WTC11 (cell line): ENCODE measurements at regions not wholly inside any gene's neighbourhood (a gene's known extent, or its start where the extent isn't known, plus 50 kb on each side); places are given as distances from the start of the nearest gene placed in this dataset.

ENCODE experiments used
- ATAC-seq: fragments of 200-7000 bp; cut with Tn5 transposase; 2 replicates; pipeline ENCODE4 v1.10.0; 2021; ENCODE audit warnings: mild to moderate bottlenecking, moderate library complexity
- CTCF ChIA-PET: fragments of 300-600 bp; sonication (Branson Sonifier 250); formaldehyde crosslinking; loops from one replicate; lab custom pipeline; 2021; ENCODE audit warnings: antibody characterized with exemption; lab: Charles Lee
- POLR2A ChIA-PET: fragments of 350-600 bp; sonication (Branson Sonifier 250); formaldehyde crosslinking; loops from one replicate; lab custom pipeline; 2021; ENCODE audit warnings: antibody characterized with exemption; lab: Charles Lee
- DNase-seq: peaks from one replicate; pipeline ENCODE4 v3.0.0; 2021; ENCODE audit warnings: low spot score
- H3K27ac Mint-ChIP-seq: 2 replicates; pipeline ENCODE4 v1.8.0; 2021; ENCODE audit warnings: mixed read lengths
- H3K27me3 Mint-ChIP-seq: 2 replicates; pipeline ENCODE4 v1.8.0; 2021; ENCODE audit warnings: low read depth, mild to moderate bottlenecking, moderate library complexity, mixed read lengths
- H3K36me3 Mint-ChIP-seq: 2 replicates; pipeline ENCODE4 v1.8.0; 2021; ENCODE audit warnings: mixed read lengths
- H3K4me1 Mint-ChIP-seq: 2 replicates; pipeline ENCODE4 v1.8.0; 2022; ENCODE audit warnings: mixed read lengths
- H3K4me3 Mint-ChIP-seq: 2 replicates; pipeline ENCODE4 v1.8.0; 2021; ENCODE audit warnings: mild to moderate bottlenecking, moderate library complexity, mixed read lengths
- H3K9me3 Mint-ChIP-seq: 2 replicates; pipeline ENCODE4 v1.8.0; 2021; ENCODE audit warnings: mixed read lengths
- ATF3 ChIP-seq: sonication (generic); formaldehyde crosslinking; conservative IDR thresholded peaks from 2 replicates; pipeline ENCODE4 v1.8.1; 2022; ENCODE audit warnings: mild to moderate bottlenecking, missing genetic modification reagents
- ETV6 ChIP-seq: sonication (generic); formaldehyde crosslinking; IDR thresholded peaks from 2 replicates; pipeline ENCODE4 v1.8.1; 2022; ENCODE audit warnings: mild to moderate bottlenecking, missing genetic modification reagents
- JAZF1 ChIP-seq: fragments of 250-450 bp; sonication (Bioruptor Pico); IDR thresholded peaks from 2 replicates; pipeline ENCODE4 v1.9.0; 2021; ENCODE audit warnings: moderate library complexity, mild to moderate bottlenecking, inconsistent platforms
- JUN ChIP-seq: sonication (generic); formaldehyde crosslinking; IDR thresholded peaks from 2 replicates; pipeline ENCODE4 v1.8.0; 2023; ENCODE audit warnings: mild to moderate bottlenecking, missing genetic modification reagents
- NR1H2 ChIP-seq: sonication (generic); formaldehyde crosslinking; IDR thresholded peaks from 2 replicates; pipeline ENCODE4 v1.9.0; 2021; ENCODE audit warnings: mild to moderate bottlenecking, moderate library complexity, missing genetic modification reagents
- PREB ChIP-seq: sonication (generic); formaldehyde crosslinking; IDR thresholded peaks from 2 replicates; pipeline ENCODE4 v1.8.1; 2022; ENCODE audit warnings: mild to moderate bottlenecking, missing genetic modification reagents, moderate library complexity, borderline replicate concordance
- RELA ChIP-seq: sonication (generic); formaldehyde crosslinking; IDR thresholded peaks from 2 replicates; pipeline ENCODE4 v1.8.1; 2022; ENCODE audit warnings: missing genetic modification reagents, mild to moderate bottlenecking, borderline replicate concordance
- SMAD4 ChIP-seq: sonication (generic); formaldehyde crosslinking; IDR thresholded peaks from 2 replicates; pipeline ENCODE4 v1.8.0; 2022; ENCODE audit warnings: mild to moderate bottlenecking, missing genetic modification reagents
- SOX15 ChIP-seq: fragments of 250-450 bp; sonication (Bioruptor Pico); IDR thresholded peaks from 2 replicates; pipeline ENCODE4 v1.9.0; 2021; ENCODE audit warnings: mild to moderate bottlenecking
- ZBTB21 ChIP-seq: sonication (generic); formaldehyde crosslinking; IDR thresholded peaks from 2 replicates; pipeline ENCODE4 v1.8.1; 2023; ENCODE audit warnings: mild to moderate bottlenecking, missing genetic modification reagents, borderline replicate concordance
- ZNF121 ChIP-seq: sonication (generic); formaldehyde crosslinking; IDR thresholded peaks from 2 replicates; pipeline ENCODE4 v1.8.0; 2023; ENCODE audit warnings: missing genetic modification reagents
- ZNF263 ChIP-seq: sonication (generic); formaldehyde crosslinking; IDR thresholded peaks from 2 replicates; pipeline ENCODE4 v1.8.1; 2022; ENCODE audit warnings: low read depth, mild to moderate bottlenecking, moderate library complexity, missing genetic modification reagents
- ZNF317 ChIP-seq: sonication (generic); formaldehyde crosslinking; IDR thresholded peaks from 2 replicates; pipeline ENCODE4 v1.8.1; 2023; ENCODE audit warnings: low read depth, mild to moderate bottlenecking, moderate library complexity, missing genetic modification reagents, borderline replicate concordance
- TF ChIP-seq, protein P1 (sequence below): fragments of 250-450 bp; sonication (Bioruptor Pico); IDR thresholded peaks from 2 replicates; pipeline ENCODE4 v2.1.2; 2022; ENCODE audit warnings: mild to moderate bottlenecking, moderate library complexity
- TF ChIP-seq, protein P2 (sequence below): sonication (generic); formaldehyde crosslinking; IDR thresholded peaks from 2 replicates; pipeline ENCODE4 v1.8.0; 2022; ENCODE audit warnings: mild to moderate bottlenecking, missing genetic modification reagents
- TF ChIP-seq, protein P3 (sequence below): fragments of 200-600 bp; IDR thresholded peaks from 2 replicates; pipeline ENCODE4 v1.8.0; 2022; ENCODE audit warnings: antibody characterized with exemption
- TF ChIP-seq, protein P4 (sequence below): sonication (generic); formaldehyde crosslinking; IDR thresholded peaks from 2 replicates; pipeline ENCODE4 v1.8.0; 2022; ENCODE audit warnings: mild to moderate bottlenecking, missing genetic modification reagents
- TF ChIP-seq, protein P5 (sequence below): sonication (generic); formaldehyde crosslinking; IDR thresholded peaks from 2 replicates; pipeline ENCODE4 v1.8.1; 2023; ENCODE audit warnings: mild to moderate bottlenecking, missing genetic modification reagents
- TF ChIP-seq, protein P6 (sequence below): sonication (generic); formaldehyde crosslinking; IDR thresholded peaks from 2 replicates; pipeline ENCODE4 v1.8.0; 2023; ENCODE audit warnings: missing genetic modification reagents

DNA sequence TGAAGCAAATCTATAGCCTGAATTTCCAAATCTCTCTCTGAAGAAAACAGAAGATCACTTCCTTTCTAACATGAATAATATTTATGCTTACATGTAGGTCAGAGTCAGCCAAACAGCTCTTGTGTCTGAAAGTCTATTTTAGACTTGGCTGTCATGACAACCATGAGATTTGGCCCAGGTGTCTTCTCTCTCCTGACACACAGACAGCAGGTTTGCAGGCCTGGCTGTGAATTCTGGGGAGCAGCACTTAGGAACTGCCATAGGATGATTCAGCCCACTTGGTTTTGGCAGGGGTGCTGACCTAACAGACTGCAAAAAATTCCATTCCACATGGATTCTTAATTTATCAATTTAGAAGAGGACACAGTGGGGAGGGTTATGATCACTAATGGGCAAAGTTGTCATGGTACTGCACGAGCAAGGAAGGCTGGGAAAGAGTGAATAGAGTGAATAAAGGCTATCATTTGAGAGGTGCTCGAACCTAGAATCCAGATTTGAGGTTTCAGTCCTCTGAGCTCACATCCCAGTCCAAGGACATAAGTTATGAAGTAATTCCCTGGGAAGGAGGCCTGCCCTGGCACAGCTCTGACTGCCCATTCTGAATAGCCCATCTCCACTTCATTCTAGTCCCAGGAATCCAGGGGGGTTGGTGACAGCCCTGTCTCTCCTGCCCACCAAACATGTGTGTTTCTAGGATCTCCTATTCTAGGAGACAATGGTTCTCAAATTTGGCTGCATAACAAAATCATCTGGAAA lies 453.9 kb upstream of the TRIB2 start (continued):
- no peak for TF ChIP-seq PREB (CRISPR knock-in tag)
- TF ChIP-seq, all 79 proteins: peak for 0

GRCh38 chr2:12263730-12264129 lies 453.0 kb upstream of the TRIB2 start:
- ATAC-seq = peak; percentile 59
- peaks cover 33% of the 10 kb centered on the region for H3K4me1 Mint-ChIP-seq
- peaks cover 8% of the 10 kb centered on the region for H3K9me3 Mint-ChIP-seq
- H3K36me3 Mint-ChIP-seq = peaks cover 5% of the 10 kb centered on the region
- no peak overlapping the region for H3K4me3 Mint-ChIP-seq
- no peak overlapping the region for H3K27ac Mint-ChIP-seq
- DNase-seq = no peak
- ChIA-PET CTCF (no interaction called here), POLR2A (no interaction called here)
- TF ChIP-seq ATF3 (CRISPR knock-in tag) = no peak
- TF ChIP-seq SMAD4 = no peak
- H3K27me3 Mint-ChIP-seq = no peaks in the 10 kb centered on the region

GRCh38 chr2:12264146-12264545 lies 452.6 kb upstream of the TRIB2 start:
- peaks cover 5% of the 10 kb centered on the region for H3K36me3 Mint-ChIP-seq
- no peaks in the 10 kb centered on the region for H3K27me3 Mint-ChIP-seq
- POLR2A ChIA-PET = no interaction called here
- no peak for TF ChIP-seq ETV6 (CRISPR knock-in tag)
- no peak for TF ChIP-seq ZNF263 (CRISPR knock-in tag)
- TF ChIP-seq, protein P1, sequence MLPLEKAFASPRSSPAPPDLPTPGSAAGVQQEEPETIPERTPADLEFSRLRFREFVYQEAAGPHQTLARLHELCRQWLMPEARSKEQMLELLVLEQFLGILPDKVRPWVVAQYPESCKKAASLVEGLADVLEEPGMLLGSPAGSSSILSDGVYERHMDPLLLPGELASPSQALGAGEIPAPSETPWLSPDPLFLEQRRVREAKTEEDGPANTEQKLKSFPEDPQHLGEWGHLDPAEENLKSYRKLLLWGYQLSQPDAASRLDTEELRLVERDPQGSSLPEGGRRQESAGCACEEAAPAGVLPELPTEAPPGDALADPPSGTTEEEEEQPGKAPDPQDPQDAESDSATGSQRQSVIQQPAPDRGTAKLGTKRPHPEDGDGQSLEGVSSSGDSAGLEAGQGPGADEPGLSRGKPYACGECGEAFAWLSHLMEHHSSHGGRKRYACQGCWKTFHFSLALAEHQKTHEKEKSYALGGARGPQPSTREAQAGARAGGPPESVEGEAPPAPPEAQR (CRISPR knock-in tag) = no peak
- TF ChIP-seq, protein P2, sequence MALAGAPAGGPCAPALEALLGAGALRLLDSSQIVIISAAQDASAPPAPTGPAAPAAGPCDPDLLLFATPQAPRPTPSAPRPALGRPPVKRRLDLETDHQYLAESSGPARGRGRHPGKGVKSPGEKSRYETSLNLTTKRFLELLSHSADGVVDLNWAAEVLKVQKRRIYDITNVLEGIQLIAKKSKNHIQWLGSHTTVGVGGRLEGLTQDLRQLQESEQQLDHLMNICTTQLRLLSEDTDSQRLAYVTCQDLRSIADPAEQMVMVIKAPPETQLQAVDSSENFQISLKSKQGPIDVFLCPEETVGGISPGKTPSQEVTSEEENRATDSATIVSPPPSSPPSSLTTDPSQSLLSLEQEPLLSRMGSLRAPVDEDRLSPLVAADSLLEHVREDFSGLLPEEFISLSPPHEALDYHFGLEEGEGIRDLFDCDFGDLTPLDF (CRISPR knock-in tag) = no peak
- TF ChIP-seq NR1H2 (CRISPR knock-in tag) = no peak
- TF ChIP-seq ATF3 (CRISPR knock-in tag) = no peak
- TF ChIP-seq, all 79 proteins: peak for 0
- H3K9me3 Mint-ChIP-seq = peaks cover 8% of the 10 kb centered on the region
- CTCF ChIA-PET = no interaction called here
- no peak for DNase-seq
- peaks cover 36% of the 10 kb centered on the region for H3K4me1 Mint-ChIP-seq
- H3K27ac Mint-ChIP-seq = peak overlapping the region; percentile 3; the same call in 1 of the 2 replicates
- H3K4me3 Mint-ChIP-seq = no peak overlapping the region
- no peak; the same call in 1 of the 2 replicates for ATAC-seq

GRCh38 chr2:12265646-12266045 lies 451.1 kb upstream of the TRIB2 start:
- H3K27me3 Mint-ChIP-seq = no peaks in the 10 kb centered on the region
- ChIA-PET CTCF (no interaction called here), POLR2A (no interaction called here)
- H3K4me1 Mint-ChIP-seq = peaks cover 37% of the 10 kb centered on the region
- H3K4me3 Mint-ChIP-seq = no peak overlapping the region
- H3K27ac Mint-ChIP-seq = no peak overlapping the region
- peaks cover 5% of the 10 kb centered on the region for H3K36me3 Mint-ChIP-seq
- peaks cover 8% of the 10 kb centered on the region for H3K9me3 Mint-ChIP-seq
- no peak for DNase-seq
- no peak for ATAC-seq
- TF ChIP-seq ZNF121 (no peak), ZNF317 (CRISPR knock-in tag) (no peak), JUN (CRISPR knock-in tag) (no peak), SOX15 (CRISPR knock-in tag) (no peak), RELA (CRISPR knock-in tag) (no peak), JAZF1 (no peak), ZBTB21 (CRISPR knock-in tag) (no peak)
- TF ChIP-seq, protein P3, sequence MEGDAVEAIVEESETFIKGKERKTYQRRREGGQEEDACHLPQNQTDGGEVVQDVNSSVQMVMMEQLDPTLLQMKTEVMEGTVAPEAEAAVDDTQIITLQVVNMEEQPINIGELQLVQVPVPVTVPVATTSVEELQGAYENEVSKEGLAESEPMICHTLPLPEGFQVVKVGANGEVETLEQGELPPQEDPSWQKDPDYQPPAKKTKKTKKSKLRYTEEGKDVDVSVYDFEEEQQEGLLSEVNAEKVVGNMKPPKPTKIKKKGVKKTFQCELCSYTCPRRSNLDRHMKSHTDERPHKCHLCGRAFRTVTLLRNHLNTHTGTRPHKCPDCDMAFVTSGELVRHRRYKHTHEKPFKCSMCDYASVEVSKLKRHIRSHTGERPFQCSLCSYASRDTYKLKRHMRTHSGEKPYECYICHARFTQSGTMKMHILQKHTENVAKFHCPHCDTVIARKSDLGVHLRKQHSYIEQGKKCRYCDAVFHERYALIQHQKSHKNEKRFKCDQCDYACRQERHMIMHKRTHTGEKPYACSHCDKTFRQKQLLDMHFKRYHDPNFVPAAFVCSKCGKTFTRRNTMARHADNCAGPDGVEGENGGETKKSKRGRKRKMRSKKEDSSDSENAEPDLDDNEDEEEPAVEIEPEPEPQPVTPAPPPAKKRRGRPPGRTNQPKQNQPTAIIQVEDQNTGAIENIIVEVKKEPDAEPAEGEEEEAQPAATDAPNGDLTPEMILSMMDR = no peak
- TF ChIP-seq, protein P4, sequence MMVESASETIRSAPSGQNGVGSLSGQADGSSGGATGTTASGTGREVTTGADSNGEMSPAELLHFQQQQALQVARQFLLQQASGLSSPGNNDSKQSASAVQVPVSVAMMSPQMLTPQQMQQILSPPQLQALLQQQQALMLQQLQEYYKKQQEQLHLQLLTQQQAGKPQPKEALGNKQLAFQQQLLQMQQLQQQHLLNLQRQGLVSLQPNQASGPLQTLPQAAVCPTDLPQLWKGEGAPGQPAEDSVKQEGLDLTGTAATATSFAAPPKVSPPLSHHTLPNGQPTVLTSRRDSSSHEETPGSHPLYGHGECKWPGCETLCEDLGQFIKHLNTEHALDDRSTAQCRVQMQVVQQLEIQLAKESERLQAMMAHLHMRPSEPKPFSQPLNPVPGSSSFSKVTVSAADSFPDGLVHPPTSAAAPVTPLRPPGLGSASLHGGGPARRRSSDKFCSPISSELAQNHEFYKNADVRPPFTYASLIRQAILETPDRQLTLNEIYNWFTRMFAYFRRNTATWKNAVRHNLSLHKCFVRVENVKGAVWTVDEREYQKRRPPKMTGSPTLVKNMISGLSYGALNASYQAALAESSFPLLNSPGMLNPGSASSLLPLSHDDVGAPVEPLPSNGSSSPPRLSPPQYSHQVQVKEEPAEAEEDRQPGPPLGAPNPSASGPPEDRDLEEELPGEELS = no peak
- TF ChIP-seq, protein P5, sequence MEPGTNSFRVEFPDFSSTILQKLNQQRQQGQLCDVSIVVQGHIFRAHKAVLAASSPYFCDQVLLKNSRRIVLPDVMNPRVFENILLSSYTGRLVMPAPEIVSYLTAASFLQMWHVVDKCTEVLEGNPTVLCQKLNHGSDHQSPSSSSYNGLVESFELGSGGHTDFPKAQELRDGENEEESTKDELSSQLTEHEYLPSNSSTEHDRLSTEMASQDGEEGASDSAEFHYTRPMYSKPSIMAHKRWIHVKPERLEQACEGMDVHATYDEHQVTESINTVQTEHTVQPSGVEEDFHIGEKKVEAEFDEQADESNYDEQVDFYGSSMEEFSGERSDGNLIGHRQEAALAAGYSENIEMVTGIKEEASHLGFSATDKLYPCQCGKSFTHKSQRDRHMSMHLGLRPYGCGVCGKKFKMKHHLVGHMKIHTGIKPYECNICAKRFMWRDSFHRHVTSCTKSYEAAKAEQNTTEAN = no peak
- TF ChIP-seq, protein P6, sequence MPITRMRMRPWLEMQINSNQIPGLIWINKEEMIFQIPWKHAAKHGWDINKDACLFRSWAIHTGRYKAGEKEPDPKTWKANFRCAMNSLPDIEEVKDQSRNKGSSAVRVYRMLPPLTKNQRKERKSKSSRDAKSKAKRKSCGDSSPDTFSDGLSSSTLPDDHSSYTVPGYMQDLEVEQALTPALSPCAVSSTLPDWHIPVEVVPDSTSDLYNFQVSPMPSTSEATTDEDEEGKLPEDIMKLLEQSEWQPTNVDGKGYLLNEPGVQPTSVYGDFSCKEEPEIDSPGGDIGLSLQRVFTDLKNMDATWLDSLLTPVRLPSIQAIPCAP (CRISPR knock-in tag) = no peak
